ENCODE measurements at regions not wholly inside any gene's neighbourhood (a gene's known extent, or its start where the extent isn't known, plus 50 kb on each side); places are given as distances from the start of the nearest gene placed in this dataset.
"Not testable (repeated sequence)": the region's sequence is repeated elsewhere in the genome, so short reads cannot be mapped to it uniquely, and the experiment has no call there.

DNA sequence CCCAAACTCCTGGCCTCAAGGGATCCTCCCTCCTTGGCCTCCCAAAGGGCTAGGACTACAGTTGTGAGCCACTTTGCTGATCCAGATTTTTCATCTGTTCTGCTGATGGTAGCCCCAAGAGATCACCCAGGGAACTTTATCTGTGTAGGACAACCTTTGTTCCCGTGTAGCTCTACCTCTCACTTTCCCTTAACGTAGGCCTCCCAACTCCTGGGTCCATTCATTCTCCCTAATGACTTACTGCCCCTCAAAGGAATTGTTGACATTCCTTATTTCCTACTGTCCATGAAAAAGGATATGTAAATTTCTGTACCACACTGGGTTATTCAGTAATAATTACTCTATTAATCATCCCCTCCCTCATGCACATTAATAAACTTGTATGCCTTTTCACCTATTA is 51.0 kb upstream of the PHF24 start:
- H3K4me3 ChIP-seq (ENCODE audit: insufficient read depth, low read depth, low read length): no peak overlapping the region
- no peaks in the 10 kb centered on the region for H3K36me3 ChIP-seq (replicated peaks; ENCODE audit: control insufficient read depth, insufficient read depth, low read length)
- no peaks in the 10 kb centered on the region for H3K27me3 ChIP-seq (ENCODE audit: control insufficient read depth, insufficient read depth, low read length)
- DNase-seq: no peak

DNA sequence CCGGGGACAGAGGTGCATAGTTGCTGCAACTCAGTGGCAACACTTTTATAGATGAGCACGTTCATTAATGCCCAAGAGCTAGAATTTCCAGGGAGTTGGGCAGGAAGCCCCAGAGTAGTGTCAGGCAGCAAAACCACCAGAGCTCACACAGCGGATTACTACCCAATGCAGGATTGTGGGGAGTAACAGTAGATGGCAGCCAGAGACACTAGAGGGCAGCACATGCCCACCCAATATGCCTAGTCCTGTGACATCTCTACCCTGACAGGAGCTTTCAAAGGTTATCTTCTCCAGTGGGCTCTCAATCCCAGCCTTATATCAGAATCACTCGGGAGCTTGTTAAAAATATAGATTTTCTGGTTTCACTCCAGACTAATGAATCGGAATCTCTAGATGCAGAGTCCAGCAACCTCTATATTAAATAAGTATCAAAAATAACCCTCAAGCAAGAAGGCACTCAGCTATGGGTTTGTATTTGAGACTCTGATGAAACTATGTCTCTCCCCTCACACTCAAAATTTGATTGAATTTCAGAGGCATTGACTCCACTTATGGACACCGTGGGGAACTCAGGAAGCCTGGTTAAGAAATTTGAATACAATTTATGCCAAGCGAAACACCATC is 58.4 kb upstream of the PHF24 start:
- peak; percentile 71 for DNase-seq
- H3K27me3 ChIP-seq (ENCODE audit: control insufficient read depth, insufficient read depth, low read length): no peaks in the 10 kb centered on the region
- H3K4me3 ChIP-seq (ENCODE audit: insufficient read depth, low read depth, low read length): no peak overlapping the region
- no peaks in the 10 kb centered on the region for H3K36me3 ChIP-seq (replicated peaks; ENCODE audit: control insufficient read depth, insufficient read depth, low read length)

DNA sequence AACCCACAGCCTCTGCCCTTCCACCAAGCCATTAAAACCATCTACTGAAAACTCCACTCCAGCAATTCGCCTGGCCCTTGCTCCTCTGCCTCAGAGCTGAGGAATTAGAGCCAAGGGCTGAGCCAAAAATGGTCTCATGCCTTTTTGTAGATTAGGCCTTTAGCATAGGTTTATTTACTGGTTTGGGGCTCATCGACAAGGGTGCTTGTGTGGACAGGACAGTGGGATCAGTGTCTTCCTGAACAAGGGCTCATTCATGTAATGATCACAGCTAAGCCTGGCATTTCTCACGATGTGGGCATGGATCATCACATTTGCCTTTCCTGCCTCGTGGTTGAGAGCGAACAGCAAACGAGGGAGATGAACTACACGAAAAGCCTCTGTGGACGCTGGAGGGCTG is 59.2 kb upstream of the PHF24 start:
- Histone ChIP-seq H3K4me3 (ENCODE audit: insufficient read depth, low read depth, low read length) (no peak overlapping the region), H3K27me3 (ENCODE audit: control insufficient read depth, insufficient read depth, low read length) (no peaks in the 10 kb centered on the region), H3K36me3 (replicated peaks; ENCODE audit: control insufficient read depth, insufficient read depth, low read length) (no peaks in the 10 kb centered on the region)
- no peak for DNase-seq

DNA sequence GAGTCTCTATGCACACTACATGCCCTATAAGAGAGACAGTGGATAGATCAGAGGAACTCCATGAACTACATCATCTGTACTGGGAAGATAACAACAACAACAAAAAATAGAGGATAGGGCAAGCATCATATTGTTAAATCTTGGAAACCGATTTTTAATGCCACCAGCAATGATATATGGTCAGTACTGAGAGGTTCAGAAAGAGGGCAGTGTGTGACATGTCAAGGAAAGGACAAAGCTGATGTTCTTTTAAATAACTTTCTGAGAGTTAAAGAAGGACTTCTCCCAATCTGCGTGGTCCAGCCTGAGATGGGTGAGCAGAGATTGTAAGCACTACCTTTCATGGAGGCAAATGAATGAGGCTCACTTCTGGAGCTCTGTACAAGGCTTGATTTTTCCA is 62.0 kb upstream of the PHF24 start:
- H3K27me3 ChIP-seq (ENCODE audit: control insufficient read depth, insufficient read depth, low read length): no peaks in the 10 kb centered on the region
- no peak for DNase-seq
- no peak overlapping the region for H3K4me3 ChIP-seq (ENCODE audit: insufficient read depth, low read depth, low read length)
- no peaks in the 10 kb centered on the region for H3K36me3 ChIP-seq (replicated peaks; ENCODE audit: control insufficient read depth, insufficient read depth, low read length)

DNA sequence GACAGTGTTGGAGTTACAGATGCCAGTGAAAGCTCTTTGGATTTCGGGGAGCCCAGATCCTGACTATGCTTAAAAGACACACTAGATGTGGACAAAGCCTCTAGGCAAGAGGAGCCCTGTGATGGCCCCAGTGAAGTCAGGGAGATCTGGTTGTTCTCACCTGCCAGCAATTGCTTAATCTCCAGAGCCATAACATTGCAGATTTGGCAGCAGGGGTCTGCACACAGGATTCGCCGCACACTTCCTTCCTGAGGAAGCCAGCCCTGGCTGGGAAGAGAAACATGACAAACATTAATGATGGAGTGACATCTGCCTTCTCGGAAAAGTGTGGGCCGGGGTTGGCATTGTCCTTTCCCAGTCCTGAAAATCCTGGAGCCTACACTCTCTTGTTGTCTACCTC is 65.2 kb upstream of the PHF24 start:
- no peak overlapping the region for H3K4me3 ChIP-seq (ENCODE audit: insufficient read depth, low read depth, low read length)
- H3K27me3 ChIP-seq (ENCODE audit: control insufficient read depth, insufficient read depth, low read length): no peaks in the 10 kb centered on the region; the same call in 1 of the 2 replicates
- no peaks in the 10 kb centered on the region for H3K36me3 ChIP-seq (replicated peaks; ENCODE audit: control insufficient read depth, insufficient read depth, low read length)
- DNase-seq: no peak

DNA sequence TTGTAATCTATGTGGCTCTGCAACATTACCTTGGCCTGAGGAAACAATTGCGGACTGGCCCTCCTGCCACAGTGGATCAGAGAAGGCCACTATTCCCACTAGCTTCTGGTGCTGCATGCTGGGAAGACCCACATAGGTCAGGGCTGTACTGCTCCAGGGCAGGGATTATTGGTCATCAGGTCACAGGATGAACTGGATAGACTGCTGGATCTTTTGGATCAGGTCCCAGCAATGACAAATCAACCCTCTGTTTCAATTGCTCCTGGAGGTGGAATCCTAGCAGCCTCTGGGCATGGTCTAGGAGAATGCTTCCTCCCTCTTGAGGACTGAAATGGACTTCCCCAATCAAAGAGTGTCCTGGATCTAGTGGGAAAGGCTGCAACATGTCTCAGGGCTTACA is 66.7 kb upstream of the PHF24 start:
- no peak for DNase-seq
- Histone ChIP-seq H3K36me3 (replicated peaks; ENCODE audit: control insufficient read depth, insufficient read depth, low read length) (no peaks in the 10 kb centered on the region), H3K27me3 (ENCODE audit: control insufficient read depth, insufficient read depth, low read length) (no peaks in the 10 kb centered on the region; the same call in 1 of the 2 replicates), H3K4me3 (ENCODE audit: insufficient read depth, low read depth, low read length) (no peak overlapping the region)

DNA sequence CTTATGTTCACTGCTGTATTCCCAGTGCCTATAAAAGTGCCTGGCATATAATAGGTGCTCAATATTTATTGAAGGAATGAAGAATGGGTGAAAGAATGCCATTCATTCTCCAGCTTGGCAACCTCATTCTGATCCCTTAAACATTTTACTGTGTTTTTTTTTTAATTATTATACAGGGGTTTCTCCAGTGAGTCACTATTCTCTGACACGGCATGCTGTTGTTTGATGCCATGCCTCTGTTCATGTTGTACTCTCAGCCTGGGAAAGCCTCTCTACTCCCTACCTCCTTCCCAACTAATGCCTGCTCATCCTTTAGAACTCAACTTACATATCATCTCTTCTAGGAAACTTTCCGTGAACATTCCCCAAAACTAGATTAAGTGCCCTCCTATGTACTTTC is 70.2 kb upstream of the PHF24 start:
- DNase-seq: no peak
- no peaks in the 10 kb centered on the region for H3K36me3 ChIP-seq (replicated peaks; ENCODE audit: control insufficient read depth, insufficient read depth, low read length)
- H3K4me3 ChIP-seq (ENCODE audit: insufficient read depth, low read depth, low read length): no peak overlapping the region

DNA sequence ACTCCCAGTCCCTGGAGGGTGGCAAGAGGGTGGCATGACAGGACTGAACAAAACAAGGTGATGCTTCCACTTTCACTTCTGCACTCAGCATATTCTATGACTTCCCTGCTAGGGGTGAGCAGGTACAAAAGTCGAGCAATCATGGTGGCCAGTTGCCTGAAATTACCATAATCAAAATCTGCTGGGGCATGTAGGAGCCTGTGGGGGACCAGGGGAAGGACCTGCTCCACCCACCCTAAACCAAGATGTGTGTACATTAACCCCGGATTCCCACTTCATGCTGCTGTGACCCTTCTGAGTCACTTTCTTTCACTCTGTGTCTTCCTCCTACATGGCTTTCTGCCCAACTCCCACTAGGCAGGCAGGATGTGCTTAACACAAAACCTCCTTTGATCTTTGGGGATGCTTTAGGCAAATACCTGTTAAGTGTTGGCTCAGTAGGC is 73.3 kb upstream of the PHF24 start:
- Histone ChIP-seq H3K27me3 (ENCODE audit: control insufficient read depth, insufficient read depth, low read length) (no peaks in the 10 kb centered on the region; the same call in 1 of the 2 replicates), H3K36me3 (replicated peaks; ENCODE audit: control insufficient read depth, insufficient read depth, low read length) (no peaks in the 10 kb centered on the region)
- DNase-seq: no peak

More for the DNA sequence above, 70.2 kb upstream of the PHF24 start:
- H3K27me3 ChIP-seq (ENCODE audit: control insufficient read depth, insufficient read depth, low read length): no peaks in the 10 kb centered on the region; the same call in 1 of the 2 replicates

DNA sequence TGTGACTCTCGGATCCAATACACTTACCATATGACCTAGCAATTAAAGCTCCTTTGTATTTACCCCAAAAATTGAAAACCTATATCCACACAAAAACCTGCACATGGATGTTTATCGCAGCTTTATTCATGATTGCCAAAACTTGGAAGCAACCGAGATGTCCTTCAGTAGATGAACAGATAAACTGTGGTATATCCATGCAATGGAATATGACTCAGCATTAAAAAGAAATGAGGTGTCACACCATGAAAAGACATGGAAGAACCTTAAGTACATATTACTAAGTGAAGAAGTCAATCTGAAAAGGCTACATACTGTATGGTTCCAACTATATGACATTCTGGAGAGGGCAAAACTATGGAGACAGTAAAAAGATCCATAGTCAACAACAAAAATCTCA is 82.0 kb upstream of the PHF24 start:
- no peaks in the 10 kb centered on the region for H3K27me3 ChIP-seq (ENCODE audit: control insufficient read depth, insufficient read depth, low read length)
- DNase-seq: no peak
- no peaks in the 10 kb centered on the region for H3K36me3 ChIP-seq (replicated peaks; ENCODE audit: control insufficient read depth, insufficient read depth, low read length)
- H3K4me3 ChIP-seq (ENCODE audit: insufficient read depth, low read depth, low read length): no peak overlapping the region

More for the DNA sequence above, 73.3 kb upstream of the PHF24 start:
- no peak overlapping the region for H3K4me3 ChIP-seq (ENCODE audit: insufficient read depth, low read depth, low read length)

DNA sequence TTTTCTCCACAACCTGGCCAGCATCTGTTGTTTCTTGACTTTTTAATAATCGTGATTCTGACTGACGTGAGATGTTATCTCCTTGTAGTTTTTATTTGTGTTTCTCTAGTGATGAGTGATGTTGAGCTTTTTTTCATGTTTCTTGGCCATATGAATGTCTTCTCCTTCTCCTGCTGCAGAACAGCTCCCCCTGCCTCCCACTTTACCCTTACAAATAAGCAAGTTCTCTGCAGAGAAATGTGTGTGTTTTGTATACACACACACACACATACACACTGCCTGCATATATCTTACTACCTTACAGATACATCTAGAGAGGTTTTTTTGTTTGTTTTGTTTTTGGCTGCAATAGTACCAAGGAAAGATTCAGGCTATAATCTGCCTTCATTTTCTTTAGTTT is 88.7 kb upstream of the PHF24 start:
- peak; percentile 18 for DNase-seq
- Histone ChIP-seq H3K27me3 (ENCODE audit: control insufficient read depth, insufficient read depth, low read length) (no peaks in the 10 kb centered on the region), H3K36me3 (replicated peaks; ENCODE audit: control insufficient read depth, insufficient read depth, low read length) (no peaks in the 10 kb centered on the region), H3K4me3 (ENCODE audit: insufficient read depth, low read depth, low read length) (no peak overlapping the region)

DNA sequence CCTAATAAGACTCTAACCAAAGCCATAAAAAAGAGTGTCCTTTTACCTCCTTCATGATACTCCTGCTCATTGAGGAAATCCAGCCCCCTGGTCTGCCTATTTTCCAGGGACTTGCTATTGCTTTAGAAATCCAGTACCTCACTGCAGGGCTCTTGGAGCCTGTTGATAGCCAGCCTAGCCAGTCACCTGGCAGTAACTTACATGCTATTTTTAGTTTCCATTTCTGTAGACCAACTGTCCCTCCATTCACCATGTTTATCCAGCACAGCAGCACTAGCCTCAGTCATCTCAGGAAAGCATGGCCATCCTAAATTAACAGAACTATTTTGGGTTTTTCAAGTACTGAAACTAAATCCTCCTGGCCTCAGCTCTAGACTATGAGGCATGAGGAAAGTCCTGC is 91.5 kb upstream of the PHF24 start:
- no peak overlapping the region for H3K4me3 ChIP-seq (ENCODE audit: insufficient read depth, low read depth, low read length)
- H3K27me3 ChIP-seq (ENCODE audit: control insufficient read depth, insufficient read depth, low read length): no peaks in the 10 kb centered on the region
- no peak for DNase-seq
- H3K36me3 ChIP-seq (replicated peaks; ENCODE audit: control insufficient read depth, insufficient read depth, low read length): no peaks in the 10 kb centered on the region

DNA sequence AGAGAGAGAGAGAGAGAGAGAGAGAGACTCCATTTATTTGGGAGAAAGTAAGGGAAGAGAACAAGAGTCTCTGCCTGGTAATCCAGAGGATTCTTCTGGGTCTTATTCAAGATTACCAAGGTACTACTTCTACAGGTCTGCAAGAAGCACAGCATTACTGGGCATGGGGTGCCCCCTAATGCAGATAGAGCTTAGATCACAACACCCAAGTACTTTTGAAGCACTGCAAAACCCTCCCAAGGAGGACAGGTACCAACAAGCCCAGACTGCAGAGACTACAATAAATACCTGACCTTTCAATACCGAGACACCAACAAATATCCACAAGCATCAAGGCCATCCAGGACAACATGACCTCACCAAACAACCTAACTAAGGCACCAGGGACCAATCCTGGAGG is 94.7 kb upstream of the PHF24 start:
- H3K4me3 ChIP-seq (ENCODE audit: insufficient read depth, low read depth, low read length): no peak overlapping the region
- DNase-seq: no peak
- H3K27me3 ChIP-seq (ENCODE audit: control insufficient read depth, insufficient read depth, low read length): no peaks in the 10 kb centered on the region
- H3K36me3 ChIP-seq (replicated peaks; ENCODE audit: control insufficient read depth, insufficient read depth, low read length): no peaks in the 10 kb centered on the region

DNA sequence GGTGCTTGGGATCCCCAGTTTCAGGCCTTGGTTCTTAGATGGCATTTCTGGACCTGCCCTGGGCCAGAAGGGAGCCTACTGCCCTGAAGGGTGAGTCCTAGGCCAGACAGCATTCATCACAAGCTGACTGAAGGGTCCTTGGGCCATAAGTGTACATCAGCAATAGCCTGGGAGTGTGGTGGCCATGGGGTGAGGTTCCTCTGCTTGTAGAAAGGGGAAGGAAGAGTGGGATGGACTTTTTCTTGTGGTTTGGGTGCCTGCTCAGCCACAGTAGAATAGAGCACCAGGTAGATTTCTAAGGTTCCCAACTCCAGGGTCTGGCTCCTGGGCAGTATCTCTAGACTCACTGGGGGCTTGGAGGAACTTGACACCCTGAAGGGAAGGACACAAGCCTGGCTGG is 95.2 kb upstream of the PHF24 start:
- H3K36me3 ChIP-seq (replicated peaks; ENCODE audit: control insufficient read depth, insufficient read depth, low read length): no peaks in the 10 kb centered on the region
- no peak overlapping the region for H3K4me3 ChIP-seq (ENCODE audit: insufficient read depth, low read depth, low read length)
- DNase-seq: no peak
- H3K27me3 ChIP-seq (ENCODE audit: control insufficient read depth, insufficient read depth, low read length): no peaks in the 10 kb centered on the region

DNA sequence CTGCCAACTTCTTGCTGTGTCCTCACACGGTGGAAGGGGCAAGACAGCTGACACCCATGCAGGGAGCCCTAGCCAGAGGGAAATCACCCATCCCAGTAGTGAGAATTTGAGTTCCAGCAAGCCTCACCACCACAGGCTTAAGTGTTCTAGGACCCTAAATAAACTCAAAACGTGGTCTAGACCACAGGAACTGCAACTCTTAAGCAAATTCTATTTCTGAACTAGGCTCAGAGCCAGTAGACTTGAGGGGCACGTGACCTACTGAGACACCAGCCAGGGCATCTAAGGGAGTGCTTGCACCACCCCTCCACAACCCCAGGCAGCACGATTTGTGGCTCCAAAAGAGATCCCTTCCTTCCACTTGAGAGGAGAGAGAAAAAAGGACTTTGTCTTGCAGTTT is 96.0 kb upstream of the PHF24 start:
- DNase-seq: no peak
- H3K27me3 ChIP-seq (ENCODE audit: control insufficient read depth, insufficient read depth, low read length): no peaks in the 10 kb centered on the region
- no peaks in the 10 kb centered on the region for H3K36me3 ChIP-seq (replicated peaks; ENCODE audit: control insufficient read depth, insufficient read depth, low read length)
- no peak overlapping the region for H3K4me3 ChIP-seq (ENCODE audit: insufficient read depth, low read depth, low read length)

DNA sequence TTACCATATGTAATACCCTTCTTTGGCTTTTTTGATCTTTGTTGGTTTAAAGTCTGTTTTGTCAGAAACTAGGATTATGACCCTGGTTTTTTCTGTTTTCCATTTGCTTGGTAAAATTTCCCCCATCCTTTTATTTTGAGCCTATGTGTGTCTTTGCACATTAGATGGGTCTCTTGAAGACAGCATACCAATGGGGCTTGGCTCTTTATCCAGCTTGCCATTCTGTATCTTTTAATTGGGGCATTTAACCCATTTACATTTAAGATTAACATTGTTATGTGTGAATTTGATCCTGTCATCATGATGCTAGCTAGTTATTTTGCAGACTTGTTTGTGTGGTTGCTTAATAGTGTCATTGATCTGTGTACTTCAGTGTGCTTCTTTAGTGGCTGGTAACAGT is 103.1 kb upstream of the PHF24 start:
- not testable (repeated sequence) for H3K4me3 ChIP-seq (ENCODE audit: insufficient read depth, low read depth, low read length); H3K36me3 ChIP-seq (replicated peaks; ENCODE audit: control insufficient read depth, insufficient read depth, low read length); H3K27me3 ChIP-seq (ENCODE audit: control insufficient read depth, insufficient read depth, low read length); DNase-seq

DNA sequence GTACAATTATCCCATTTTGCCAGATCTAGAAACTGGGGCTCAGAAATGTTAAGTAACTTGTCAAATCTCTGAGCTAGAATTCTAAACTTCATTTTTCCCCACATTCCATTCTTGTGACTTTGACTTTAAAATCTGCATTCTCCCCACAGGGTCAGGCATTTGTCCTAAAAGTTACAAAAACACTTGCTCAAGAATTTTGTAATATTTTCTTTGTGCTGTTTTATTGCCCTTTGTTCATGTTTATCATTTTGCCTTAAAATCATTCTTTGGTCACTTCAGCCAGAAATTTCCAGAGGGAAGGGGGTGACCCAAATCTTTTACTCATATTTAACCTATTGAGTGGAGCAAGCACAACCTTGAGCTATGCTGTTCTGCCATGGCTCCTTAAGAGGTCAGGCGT is 120.1 kb upstream of the CCL21 start:
- H3K36me3 ChIP-seq (replicated peaks; ENCODE audit: control insufficient read depth, insufficient read depth, low read length): no peaks in the 10 kb centered on the region
- no peak overlapping the region for H3K4me3 ChIP-seq (ENCODE audit: insufficient read depth, low read depth, low read length)
- no peak for DNase-seq
- no peaks in the 10 kb centered on the region for H3K27me3 ChIP-seq (ENCODE audit: control insufficient read depth, insufficient read depth, low read length)
